M059J (cell line): ENCODE measurements at regions not wholly inside any gene's neighbourhood (a gene's known extent, or its start where the extent isn't known, plus 50 kb on each side); places are given as distances from the start of the nearest gene placed in this dataset.
"Not testable (repeated sequence)": the region's sequence is repeated elsewhere in the genome, so short reads cannot be mapped to it uniquely, and the experiment has no call there.

Experiments
- DNase-seq: peaks from one replicate; pipeline ENCODE4 v3.0.0-alpha.2; 2012; ENCODE audit warnings: low read depth

DNA sequence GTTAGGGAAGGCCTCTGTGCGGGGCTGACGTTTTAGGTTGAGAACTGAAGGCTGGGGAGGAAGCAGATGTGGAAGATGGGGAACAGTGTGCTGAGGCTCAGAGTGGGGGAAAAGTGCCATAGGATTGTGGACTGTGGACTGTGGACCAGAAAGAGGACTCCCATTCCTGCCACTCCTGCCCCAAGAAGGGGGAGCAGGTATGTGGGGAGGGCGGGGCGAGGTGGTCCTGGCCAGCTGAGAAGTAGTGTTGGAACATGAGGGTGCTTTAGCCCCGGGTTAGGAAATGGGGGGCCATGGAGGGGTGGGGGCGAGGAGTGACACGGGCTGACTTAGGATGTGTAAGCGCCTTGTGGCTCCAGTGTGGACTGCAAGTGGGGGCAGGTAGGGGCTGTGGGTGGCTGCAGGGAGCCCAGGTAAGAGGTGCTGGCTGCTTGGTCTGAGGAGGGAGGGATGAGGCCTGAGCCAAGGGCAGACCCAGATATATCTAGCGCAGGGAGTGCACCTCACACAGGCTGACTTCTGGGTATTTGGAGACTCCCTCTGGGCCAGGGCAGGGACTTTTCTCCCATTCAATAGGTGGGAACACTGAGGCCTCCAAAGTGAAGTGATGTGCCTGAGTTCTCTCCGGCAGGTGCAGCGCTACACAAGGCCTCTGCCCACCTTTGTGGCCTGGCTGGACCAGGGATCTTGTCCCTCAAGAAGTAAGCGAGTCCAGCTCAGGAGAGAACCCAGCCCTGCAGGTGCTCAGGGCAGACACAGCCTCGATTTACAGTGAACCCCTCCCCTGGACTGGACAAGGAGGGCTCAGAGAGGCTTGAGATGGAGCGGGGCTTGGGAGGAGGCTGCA, 76.6 kb upstream of the TOX2 start:
- no peak for DNase-seq

DNA sequence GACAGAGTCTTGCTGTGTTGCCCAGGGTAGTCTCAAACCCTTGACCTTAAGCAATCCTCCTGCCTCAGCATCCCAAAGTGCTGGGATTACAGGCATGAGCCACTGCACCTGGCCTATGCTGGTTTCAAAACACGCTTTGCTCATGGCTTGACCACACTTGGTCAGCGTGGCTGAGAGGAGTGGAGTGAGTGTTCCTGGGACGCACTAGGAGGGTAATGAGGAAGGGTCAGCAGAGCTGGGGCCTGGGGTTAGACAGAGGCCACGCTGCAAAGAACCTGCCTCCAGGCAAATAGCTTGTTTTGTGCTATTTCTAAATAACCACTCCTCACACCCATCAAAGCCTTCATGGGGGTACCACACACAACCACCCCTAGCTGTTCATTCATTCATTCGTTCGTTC, 77.9 kb upstream of the TOX2 start:
- no peak for DNase-seq

DNA sequence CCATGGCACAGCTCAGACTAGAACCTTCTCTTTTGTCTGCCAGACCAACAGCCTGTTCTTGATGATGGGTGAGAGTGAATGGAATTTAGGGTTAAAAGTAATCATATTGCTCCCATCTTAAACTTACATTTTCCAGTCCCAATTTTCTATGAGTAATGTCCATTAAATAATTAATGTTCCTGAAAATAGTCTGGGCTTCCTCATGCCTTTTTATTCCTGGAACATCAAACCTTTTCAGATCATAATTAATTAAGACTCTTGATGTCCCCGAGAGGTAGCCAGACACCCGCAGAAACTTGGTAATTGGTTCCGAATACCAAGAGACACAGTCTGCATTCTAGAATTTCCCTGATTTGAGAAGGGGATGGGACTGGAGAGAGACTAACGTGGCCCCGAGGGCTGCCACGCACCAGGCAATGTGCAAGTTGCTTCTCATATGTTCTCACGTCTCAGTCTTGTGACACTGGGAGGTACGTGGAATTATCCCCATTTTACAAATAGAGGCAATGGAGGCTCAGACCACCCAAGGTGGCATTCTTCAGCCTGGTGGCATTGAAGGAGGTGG, 78.6 kb upstream of the TOX2 start:
- DNase-seq, result no peak

DNA sequence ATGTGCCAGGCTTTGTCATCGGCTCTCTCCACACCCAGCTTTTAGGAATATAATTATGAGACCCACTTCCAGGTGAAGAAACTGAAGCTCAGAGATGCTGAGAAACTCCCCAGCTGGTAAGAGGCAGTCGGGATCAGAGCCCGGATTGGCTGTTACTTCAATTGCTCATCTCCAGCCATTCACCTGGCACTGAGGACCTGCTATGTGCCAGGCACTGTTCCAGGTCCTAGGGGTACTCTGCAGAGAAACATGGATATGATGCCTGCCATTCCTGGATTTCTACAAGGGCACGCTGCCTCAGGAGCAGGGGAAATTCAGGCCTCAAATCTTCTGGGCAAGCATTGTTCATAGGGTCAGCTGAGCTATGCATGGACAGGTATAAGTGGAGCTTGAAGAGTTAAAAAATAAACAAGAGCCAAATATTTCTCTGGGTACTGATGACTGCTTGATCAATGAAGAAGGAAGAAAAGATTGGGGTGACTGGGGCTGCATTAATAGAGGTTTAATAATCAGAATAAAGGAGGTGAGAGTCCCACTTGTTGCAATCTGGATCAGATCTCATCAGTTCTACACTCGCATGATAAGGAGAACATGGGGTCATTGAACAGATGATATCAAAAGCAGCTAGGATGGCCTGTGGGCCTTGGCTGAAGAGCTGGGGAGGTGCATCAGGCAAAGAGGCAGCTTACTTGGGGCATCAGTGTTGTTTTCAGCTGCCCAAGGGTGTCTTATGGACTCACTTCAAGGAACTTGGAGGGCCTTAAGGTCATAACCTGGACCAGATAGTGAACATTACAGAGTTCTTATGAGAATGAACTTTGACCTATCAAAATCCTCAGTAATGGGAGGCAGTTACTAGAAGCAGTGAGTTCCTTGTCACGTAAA, 80.9 kb upstream of the TOX2 start:
- no peak for DNase-seq

DNA sequence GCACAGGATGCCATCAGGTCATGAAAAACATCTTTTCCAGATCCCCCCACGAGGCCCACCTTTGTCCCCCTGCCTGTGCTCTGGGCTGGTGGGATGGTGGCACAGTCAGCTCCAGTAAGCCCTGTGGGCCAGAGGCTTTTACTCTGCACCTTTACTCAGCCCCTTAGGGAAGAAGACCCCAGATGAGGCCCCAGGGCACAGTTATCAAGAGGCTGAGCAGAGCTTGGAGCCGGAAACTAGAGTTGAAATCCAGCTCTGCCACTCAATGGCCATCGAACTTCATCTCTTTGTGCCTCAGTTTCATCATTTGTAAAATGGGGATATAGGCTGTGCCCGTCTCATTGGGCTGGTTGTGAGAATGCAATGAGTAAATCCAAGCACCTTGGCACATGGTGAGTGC, 81.7 kb upstream of the TOX2 start:
- no peak for DNase-seq

DNA sequence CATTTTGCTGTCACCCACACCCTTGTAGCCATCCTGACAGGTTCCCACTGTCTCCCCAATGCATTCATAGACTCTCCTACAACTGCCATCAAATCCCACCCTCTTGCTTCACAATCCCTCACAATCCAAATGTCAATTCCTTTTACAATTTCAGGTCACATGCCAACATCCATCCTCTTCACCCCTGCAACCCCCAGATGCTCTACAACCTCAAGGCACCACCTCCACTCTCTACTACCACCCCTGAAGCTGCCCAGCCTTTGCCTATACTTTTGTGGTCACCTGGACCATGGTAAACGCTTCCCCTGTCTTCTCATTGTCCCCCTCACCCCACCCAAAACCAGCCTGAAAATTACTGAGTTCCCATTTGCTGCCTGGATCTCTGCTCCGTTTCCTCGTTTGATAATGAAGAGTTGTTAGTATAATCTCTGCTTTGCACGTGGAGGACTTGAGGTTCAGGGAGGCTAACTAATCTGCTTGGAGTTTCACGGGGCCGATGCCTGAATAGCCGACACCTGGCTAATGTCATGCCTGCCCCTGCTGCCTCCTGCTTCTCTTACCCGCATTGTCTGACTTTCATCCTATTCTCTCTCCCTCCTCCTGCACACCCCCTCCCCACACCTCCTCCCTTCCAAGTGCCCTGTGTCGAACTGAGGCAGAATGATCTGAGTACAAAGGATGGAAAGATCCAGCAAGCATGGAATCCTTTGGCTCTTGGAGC, 82.4 kb upstream of the TOX2 start:
- no peak for DNase-seq

DNA sequence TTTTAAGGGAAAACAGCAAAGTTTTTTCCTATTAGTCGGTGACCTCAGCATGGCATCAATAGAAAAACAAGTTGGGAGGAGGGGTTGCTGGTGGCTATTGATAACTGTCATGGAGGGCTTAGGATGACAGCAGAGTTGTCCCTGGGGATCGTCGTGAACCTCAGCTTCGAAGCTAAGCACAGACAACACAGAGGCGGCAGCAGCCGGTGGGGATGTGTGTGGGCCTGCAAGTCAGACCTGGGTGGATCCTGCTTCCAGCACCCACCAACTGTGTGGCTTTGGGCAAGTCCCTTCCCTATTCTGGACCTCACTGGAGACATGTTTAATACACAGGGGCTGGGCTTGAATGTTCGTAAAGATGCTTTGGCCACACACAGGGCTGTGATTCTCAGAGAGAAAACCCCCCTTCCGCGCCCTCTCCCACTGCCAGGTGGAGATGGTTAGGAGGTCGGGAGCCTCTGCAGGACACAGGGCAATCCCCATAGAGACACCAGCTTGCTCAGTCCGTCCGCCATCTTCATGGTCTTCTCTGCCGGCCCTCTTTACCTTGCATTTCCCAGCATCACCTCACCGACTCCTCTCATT, 83.1 kb upstream of the TOX2 start:
- no peak for DNase-seq

DNA sequence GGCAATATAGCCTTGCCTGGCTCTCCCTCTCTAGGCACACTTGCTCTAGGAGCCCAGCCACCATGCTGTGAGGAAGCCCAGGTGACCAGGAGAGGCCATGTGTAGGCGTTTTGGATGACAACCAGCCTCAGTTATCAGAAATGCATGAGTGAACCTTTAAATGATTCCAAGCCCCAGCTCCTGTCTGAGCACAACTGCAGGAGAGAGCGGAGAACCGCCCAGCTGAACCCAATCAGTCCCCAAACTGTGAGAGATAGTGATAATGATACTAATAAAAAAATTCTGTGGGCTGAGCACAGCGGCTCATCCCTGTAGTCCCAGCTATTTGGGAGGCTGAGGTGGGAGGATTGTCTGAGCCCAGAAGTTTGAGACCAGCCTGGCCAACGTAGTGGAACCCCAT, 83.8 kb upstream of the TOX2 start:
- DNase-seq, result no peak

DNA sequence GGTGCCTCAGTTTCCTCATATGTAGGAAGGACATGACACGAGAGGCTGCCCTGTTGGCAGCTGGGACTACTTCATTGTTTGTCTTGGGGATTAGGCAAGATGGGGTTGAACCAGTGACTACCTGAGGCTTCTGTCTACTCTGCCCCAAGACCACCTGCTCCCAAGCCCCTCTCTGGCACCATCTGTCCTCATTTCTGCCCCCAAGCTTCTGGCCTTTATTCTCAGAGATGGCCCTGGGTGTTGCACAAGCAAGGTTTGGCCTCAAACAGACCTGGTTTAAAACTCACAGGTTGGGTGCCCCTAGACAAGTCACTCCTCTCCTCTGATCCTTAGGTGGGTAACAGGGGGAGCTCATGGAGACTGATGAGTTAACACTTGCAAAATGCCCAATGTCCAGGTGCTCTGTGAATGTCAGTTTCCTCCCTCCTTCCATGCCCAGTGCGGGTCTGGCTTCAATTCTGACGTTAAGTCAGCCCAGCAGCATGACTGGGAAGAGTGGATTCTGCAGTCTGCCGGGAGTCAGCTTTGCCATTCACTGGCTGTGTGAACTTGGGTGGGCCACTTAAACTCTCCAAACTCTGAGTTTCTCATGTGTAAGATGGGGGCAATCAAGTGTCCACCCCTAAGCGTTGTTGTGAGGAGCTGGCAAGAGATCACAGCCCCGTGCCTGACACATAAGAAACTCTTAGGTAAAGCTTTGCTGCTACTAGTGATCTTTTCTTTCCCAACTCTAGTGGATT, 84.5 kb upstream of the TOX2 start:
- DNase-seq, result no peak

DNA sequence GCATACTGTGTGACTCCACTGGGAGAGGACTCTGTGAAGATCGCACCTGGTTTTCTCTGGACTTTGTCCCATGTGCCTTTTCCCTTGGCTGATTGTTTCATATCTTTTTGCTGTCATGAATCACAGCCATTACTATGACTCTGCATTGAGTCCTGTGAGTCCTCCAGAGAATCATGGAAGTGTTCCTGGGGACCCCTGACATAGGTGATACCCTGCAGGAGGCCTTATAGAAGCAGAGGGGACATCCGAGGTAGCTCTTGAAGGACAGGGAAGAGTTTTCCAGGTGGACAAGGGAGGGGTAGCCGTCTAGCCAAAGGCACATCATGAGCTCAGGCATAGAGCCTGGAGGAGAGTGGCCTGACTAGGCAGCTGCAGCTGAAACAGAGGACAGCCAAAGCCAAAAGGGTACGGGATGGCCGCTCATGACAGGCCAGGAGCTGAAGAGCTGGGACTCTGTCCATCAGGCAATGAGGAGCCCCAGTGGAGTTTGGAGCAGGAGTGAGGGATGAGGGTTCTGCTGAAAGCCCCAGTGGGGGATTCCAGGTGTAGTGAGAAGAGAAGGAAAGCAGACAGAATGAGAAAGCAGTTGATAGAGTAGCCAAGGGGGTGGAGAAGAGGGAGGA, 86.6 kb upstream of the TOX2 start:
- no peak for DNase-seq

DNA sequence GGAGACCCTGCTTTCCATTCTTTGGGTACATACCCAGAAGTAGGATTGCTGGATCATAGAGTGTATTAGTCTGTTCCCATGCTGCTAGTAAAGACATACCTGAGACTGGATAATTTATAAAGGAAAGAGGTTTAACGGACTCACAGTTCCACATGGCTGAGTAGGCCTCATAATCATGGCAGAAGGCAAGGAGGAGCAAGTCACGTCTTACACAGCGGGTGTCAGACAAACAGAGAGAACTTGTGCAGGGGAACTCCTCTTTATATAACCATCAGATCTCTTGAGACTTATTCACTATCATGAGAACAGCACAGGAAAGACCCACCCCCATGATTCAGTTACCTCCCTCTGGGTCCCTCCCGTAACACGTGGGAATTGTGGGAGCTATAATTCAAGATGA, 87.7 kb upstream of the TOX2 start:
- not testable (repeated sequence) for DNase-seq

DNA sequence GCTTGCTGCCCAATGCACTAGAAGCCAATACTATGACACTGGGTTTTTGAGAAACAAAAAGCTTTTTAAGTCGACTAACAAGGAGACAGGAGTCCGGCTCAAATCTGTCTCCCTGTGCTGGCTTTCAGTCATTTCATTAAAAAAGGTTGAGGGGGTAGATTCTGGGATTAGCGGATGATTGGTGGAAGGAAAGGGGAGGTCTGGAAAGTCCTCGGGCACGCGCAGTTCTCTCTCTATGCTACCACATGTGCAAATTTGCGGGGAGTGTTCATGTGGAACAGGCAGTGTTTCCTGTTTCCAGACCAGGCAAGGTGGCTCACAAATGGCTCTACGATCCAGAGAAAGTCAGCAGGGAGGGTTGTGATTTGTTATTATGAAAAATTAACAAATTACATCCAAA, 89.1 kb upstream of the TOX2 start:
- DNase-seq, result no peak

DNA sequence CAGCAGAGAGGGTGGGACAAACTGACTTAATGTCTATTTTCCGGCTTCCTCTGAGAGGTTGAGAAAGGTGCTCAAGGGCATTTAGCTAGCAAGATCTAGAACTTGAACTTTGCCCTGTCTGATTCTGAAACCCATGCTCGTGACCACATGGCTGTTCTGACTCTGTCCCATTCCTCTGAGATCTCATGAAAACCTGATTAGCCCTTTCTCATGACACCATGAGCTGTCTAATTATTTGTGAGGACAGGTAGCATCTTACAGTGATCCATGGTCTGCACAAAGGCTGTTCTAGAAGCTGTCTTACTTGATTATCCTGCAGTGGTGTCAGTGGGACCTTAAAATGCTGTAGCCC, 89.6 kb upstream of the TOX2 start:
- DNase-seq, result no peak

DNA sequence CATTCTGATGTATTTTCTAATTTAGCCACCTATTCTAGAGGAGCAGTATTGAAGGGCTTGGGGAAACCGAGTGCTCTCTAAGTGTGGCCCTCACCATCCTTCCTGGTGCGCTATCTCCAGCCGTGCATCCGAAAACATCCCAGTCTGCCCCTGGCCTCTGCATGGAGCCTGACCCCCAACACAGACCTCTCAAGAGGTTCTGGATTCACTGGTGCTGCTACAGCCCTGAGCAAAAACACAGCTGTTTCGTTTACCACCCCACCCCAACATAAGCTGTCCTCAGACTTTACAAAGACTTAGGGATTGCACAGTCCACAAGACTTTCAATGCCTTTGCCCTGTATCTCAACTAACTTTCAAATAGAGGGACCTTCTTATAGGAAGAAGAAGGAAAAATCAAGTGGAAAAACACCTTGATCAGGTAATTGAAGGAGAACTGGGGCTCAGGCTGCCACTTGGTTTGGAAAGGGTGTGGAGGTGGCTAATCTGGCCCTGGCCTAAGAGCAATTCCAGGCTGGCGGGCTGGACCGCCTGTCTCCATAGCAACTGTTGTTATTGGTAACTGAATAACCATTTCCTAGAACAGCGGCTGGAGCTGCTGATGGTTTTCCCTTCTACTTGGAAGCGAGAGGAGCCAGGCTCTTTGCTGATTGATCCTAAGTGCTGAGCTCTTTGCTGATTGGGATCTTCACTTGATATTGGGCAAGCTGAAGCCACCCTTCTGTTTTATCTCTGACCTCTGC, 90.2 kb upstream of the TOX2 start:
- DNase-seq, result peak; percentile 47

DNA sequence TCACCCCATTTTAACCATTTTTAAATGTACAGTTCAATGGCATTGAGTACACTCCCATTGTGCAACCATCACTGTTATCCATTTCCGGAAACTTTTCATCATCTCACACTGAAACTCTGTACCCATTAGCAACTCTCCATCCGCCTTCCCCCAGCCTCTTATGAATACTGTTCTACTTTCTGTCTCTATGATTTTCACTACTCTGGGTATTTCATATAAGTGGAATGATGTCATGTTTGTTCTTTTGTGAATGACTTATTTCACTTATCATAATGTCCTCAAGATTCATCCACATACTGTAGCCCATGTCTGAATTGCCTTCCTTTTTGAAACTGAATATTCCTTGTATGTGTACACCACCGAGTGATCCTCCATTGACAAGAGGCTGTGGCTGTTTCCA, 92.9 kb upstream of the TOX2 start:
- DNase-seq, result no peak

DNA sequence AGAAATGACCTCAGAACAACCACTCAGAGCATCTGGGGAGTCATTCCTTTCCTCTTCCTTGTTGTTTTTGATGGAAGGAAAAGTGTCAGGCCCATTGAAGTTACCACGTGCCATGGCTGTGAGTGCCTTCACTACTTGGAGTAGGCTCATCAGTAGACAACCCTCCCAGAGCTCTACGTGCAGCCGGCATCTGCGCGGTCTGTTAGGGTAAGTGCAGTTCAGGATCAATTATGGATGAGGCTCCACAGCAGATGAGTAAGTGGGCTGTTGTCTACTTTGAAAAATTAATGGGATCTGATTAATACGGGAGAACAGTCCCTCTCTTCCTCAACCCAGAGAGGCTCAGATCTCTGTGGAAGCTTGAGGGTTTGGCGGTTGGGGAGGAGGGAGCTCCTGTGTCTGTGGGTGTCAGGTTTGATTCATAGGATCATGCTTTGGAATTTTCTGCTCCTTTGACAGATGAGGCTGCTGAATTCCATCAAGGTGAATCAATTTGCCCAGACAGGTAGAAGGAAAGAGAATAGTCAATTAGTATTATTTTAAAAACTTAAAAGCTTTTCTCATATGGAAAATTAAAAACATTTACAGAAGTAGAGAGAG, 93.8 kb upstream of the TOX2 start:
- DNase-seq, result peak; percentile 26

DNA sequence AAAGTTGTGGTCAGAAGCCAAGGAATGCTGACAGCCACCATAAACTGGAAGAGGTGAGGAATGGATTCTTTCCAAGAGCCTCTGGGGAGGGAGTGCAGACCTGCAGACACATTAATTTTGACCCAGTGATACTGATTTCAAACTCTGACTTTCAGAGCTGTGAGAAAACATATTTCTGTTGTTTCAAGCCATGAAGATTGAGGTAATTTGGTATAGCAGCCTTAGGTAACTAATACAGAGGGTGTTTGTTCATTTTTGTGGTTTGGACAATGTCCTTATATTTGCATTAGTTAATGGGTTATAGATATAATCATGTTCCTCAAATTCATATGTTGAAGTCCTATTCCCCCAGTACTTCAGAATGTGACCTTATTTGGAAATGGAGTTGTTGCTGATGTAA, 85.4 kb upstream of the GTSF1L start:
- peak; percentile 55 for DNase-seq

DNA sequence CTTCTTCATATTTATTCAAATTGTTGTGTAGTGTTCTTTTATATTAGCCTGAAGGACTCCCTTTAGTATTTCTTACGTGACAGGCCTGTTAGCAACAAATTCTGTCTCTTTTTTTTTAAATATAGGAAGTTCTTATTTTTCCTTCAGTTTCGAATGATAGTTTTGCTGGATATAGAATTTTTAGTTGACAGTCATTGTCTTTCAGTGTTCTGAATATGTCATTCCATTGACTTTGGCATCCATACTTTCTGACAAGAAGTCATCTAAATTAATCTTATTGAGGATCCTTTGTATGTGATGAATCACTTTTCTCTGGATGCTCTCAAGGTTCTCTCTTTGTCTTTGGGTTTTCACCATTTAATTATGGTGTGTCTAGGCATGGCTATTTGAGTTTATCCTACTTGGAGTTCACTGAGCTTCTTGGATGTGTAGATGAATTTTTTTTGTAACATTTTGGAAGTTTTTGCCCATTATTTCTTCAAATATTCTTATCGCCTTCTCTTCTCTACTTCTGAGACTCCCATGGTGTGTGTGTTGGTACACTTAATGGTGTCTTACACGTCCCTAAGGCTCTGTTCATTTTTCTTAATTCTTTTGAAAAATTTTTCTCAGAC, 82.5 kb upstream of the GTSF1L start:
- DNase-seq, result no peak

DNA sequence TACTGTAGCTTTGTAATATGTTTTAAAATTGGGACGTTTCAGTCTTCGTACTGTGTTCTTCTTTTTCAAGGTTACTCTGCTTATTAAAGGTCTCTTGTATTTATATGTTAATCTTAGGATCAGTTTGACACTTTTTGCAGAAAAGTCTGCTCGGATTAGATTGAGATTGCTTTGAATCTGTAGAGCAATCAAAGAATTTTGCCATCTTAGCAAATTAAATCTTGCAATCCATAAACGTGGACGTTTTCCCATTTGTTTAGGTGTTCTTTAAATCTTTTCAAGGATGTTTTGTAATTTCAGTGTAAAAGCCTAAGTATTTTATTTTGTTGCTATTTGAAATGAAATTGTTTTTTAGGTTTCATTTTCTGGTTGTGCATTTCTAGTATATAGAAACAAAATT, 78.0 kb upstream of the GTSF1L start:
- no peak for DNase-seq
